Uterus (tissue), 2 donors: ENCODE measurements at regions not wholly inside any gene's neighbourhood (a gene's known extent, or its start where the extent isn't known, plus 50 kb on each side); places are given as distances from the start of the nearest gene placed in this dataset.

Source experiments
- CTCF ChIP-seq, 4 experiments: fragments of 200-600 bp in 2 of 4; fragments of 450-650 bp in 2 of 4; sonication (generic) in 2 of 4; IDR thresholded peaks; one replicate each; pipeline ENCODE4 v1.5.1; 2016 to 2019; ENCODE audit warnings: antibody characterized with exemption in 4 of 4, mild to moderate bottlenecking in 2 of 4, moderate library complexity in 1 of 4
- POLR2A ChIP-seq, 2 donors: fragments of 450-650 bp; IDR thresholded peaks; one replicate each; pipeline ENCODE4 v1.6.1; 2016; ENCODE audit warnings: antibody characterized with exemption in 2 of 2, mild to moderate bottlenecking in 1 of 2, moderate library complexity in 1 of 2

GRCh38 chr5:88489364-88489763 lies 220.7 kb upstream of the TMEM161B start:
- no peak for TF ChIP-seq CTCF (IDR thresholded peaks at IDR 0.05)
- no peak for TF ChIP-seq POLR2A (IDR thresholded peaks at IDR 0.05)
